Neural progenitor cell (in vitro differentiated cells): ENCODE measurements at regions not wholly inside any gene's neighbourhood (a gene's known extent, or its start where the extent isn't known, plus 50 kb on each side); places are given as distances from the start of the nearest gene placed in this dataset.

Source experiments
- DNase-seq: peaks from one replicate; pipeline ENCODE4 v3.0.0-alpha.2; 2016; ENCODE audit warnings: low spot score
- H2AFZ ChIP-seq: fragments of 200-600 bp; sonication (generic); replicated peaks from 2 replicates; pipeline ENCODE4 v1.6.1; 2016; ENCODE audit warnings: antibody characterized with exemption
- H3F3A ChIP-seq: fragments of 200-600 bp; sonication (generic); 2 replicates; pipeline ENCODE4 v1.6.1; 2016; ENCODE audit warnings: antibody characterized with exemption, low read depth
- H3K27ac ChIP-seq: fragments of 200-600 bp; sonication (generic); 2 replicates; pipeline ENCODE4 v1.5.1; 2016; ENCODE audit warnings: mild to moderate bottlenecking
- H3K27me3 ChIP-seq: fragments of 200-600 bp; sonication (generic); 2 replicates; pipeline ENCODE4 v1.6.1; 2016; ENCODE audit warnings: mild to moderate bottlenecking, moderate library complexity
- H3K36me3 ChIP-seq: fragments of 200-600 bp; sonication (generic); 2 replicates; pipeline ENCODE4 v1.5.1; 2016
- H3K4me1 ChIP-seq: fragments of 200-600 bp; sonication (generic); 2 replicates; pipeline ENCODE4 v1.6.1; 2016; ENCODE audit warnings: mixed run types
- H3K4me2 ChIP-seq: fragments of 200-600 bp; sonication (generic); 2 replicates; pipeline ENCODE4 v1.6.1; 2016
- H3K4me3 ChIP-seq: fragments of 200-600 bp; sonication (generic); 2 replicates; pipeline ENCODE4 v1.5.1; 2016
- H3K79me2 ChIP-seq: fragments of 200-600 bp; sonication (generic); 2 replicates; pipeline ENCODE4 v1.6.1; 2016; ENCODE audit warnings: low read depth
- H3K9ac ChIP-seq: fragments of 200-600 bp; sonication (generic); 2 replicates; pipeline ENCODE4 v1.6.1; 2016
- H3K9me3 ChIP-seq: fragments of 200-600 bp; sonication (generic); 2 replicates; pipeline ENCODE4 v1.5.1; 2016; ENCODE audit warnings: low read depth
- H4K20me1 ChIP-seq: fragments of 200-600 bp; sonication (generic); 2 replicates; pipeline ENCODE4 v1.6.1; 2016; ENCODE audit warnings: low read depth
- H3K27ac Mint-ChIP-seq: 3 replicates; pipeline ENCODE4 v1.8.0; 2021; ENCODE audit warnings: mixed read lengths
- H3K27me3 Mint-ChIP-seq: 2 replicates; pipeline ENCODE4 v1.8.0; 2022; ENCODE audit warnings: low read depth, mild to moderate bottlenecking, inconsistent platforms, moderate library complexity, mixed read lengths; ENCODE audit not compliant: insufficient read depth
- H3K36me3 Mint-ChIP-seq: 3 replicates; pipeline ENCODE4 v1.8.0; 2021; ENCODE audit warnings: mixed read lengths
- H3K4me1 Mint-ChIP-seq: 3 replicates; pipeline ENCODE4 v1.8.0; 2021; ENCODE audit warnings: mixed read lengths
- H3K4me3 Mint-ChIP-seq: 3 replicates; pipeline ENCODE4 v1.8.0; 2021; ENCODE audit warnings: mild to moderate bottlenecking, moderate library complexity, mixed read lengths
- H3K9me3 Mint-ChIP-seq: 3 replicates; pipeline ENCODE4 v1.8.0; 2020; ENCODE audit warnings: mixed read lengths
- EZH2 ChIP-seq: fragments of 200-600 bp; sonication (generic); IDR thresholded peaks from 2 replicates; pipeline ENCODE4 v1.6.1; 2017; ENCODE audit warnings: antibody characterized with exemption, mild to moderate bottlenecking, moderate library complexity
- EZH2phosphoT487 ChIP-seq: fragments of 200-600 bp; sonication (generic); IDR thresholded peaks from 2 replicates; pipeline ENCODE4 v1.6.1; 2017; ENCODE audit warnings: antibody characterized with exemption
- TF ChIP-seq, protein P1 (sequence below): fragments of 200-600 bp; sonication (generic); IDR thresholded peaks from 2 replicates; pipeline ENCODE4 v1.5.1; 2017; ENCODE audit warnings: antibody characterized with exemption, mild to moderate bottlenecking

- no peaks in the 10 kb centered on the region for H3K36me3 ChIP-seq
These were observed 112.7 kb downstream of the NCOR2 start for GRCh38 chr12:124454735-124455134.

DNA sequence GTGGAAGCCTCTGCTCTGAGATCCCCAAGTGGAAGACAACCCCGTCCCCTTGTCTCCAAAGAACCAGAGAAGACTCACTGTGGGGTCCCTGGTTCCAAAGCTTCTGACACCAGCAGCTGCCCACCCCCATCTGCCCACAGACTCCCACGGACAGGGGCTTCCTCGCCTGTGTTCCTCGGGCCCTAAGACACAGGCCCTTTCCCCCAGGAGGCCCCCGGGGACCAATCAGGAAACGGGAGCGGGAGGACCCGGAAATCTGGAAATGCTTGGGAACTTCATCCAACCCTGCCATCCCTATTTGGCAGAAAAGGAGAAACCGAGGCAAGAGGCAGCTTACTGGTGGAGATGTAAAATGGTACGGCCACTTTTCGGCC lies 113.1 kb downstream of the NCOR2 start:
- H3K4me3 Mint-ChIP-seq: no peak overlapping the region
- TF ChIP-seq, protein P1, sequence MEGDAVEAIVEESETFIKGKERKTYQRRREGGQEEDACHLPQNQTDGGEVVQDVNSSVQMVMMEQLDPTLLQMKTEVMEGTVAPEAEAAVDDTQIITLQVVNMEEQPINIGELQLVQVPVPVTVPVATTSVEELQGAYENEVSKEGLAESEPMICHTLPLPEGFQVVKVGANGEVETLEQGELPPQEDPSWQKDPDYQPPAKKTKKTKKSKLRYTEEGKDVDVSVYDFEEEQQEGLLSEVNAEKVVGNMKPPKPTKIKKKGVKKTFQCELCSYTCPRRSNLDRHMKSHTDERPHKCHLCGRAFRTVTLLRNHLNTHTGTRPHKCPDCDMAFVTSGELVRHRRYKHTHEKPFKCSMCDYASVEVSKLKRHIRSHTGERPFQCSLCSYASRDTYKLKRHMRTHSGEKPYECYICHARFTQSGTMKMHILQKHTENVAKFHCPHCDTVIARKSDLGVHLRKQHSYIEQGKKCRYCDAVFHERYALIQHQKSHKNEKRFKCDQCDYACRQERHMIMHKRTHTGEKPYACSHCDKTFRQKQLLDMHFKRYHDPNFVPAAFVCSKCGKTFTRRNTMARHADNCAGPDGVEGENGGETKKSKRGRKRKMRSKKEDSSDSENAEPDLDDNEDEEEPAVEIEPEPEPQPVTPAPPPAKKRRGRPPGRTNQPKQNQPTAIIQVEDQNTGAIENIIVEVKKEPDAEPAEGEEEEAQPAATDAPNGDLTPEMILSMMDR: no peak
- TF ChIP-seq EZH2: no peak
- no peak for TF ChIP-seq EZH2phosphoT487
- no peak overlapping the region for H3K9ac ChIP-seq
- peaks cover 34% of the 10 kb centered on the region for H3K4me1 Mint-ChIP-seq
- peaks cover 8% of the 10 kb centered on the region for H3K36me3 Mint-ChIP-seq
- no peaks in the 10 kb centered on the region for H3K79me2 ChIP-seq
- no peak overlapping the region for H3K27ac Mint-ChIP-seq
- H3K4me2 ChIP-seq: no peak overlapping the region
- H3K9me3 ChIP-seq: no peaks in the 10 kb centered on the region
- no peak overlapping the region for H3K27ac ChIP-seq
- H3K36me3 ChIP-seq: no peaks in the 10 kb centered on the region
- H3K4me3 ChIP-seq: no peak overlapping the region
- no peaks in the 10 kb centered on the region for H3F3A ChIP-seq
- no peaks in the 10 kb centered on the region for H3K9me3 Mint-ChIP-seq
- peaks cover 44% of the 10 kb centered on the region for H4K20me1 ChIP-seq
- DNase-seq: no peak
- H2AFZ ChIP-seq: no peak overlapping the region
- peaks cover 2% of the 10 kb centered on the region for H3K27me3 Mint-ChIP-seq
- H3K4me1 ChIP-seq: peaks cover 23% of the 10 kb centered on the region
- no peaks in the 10 kb centered on the region for H3K27me3 ChIP-seq

More at GRCh38 chr12:124454735-124455134, 112.7 kb downstream of the NCOR2 start:
- Histone ChIP-seq H3K9me3 (no peaks in the 10 kb centered on the region), H3F3A (no peaks in the 10 kb centered on the region), H3K4me3 (no peak overlapping the region), H3K4me1 (peaks cover 23% of the 10 kb centered on the region), H3K9ac (no peak overlapping the region), H2AFZ (no peak overlapping the region), H4K20me1 (peaks cover 43% of the 10 kb centered on the region), H3K79me2 (no peaks in the 10 kb centered on the region), H3K27ac (no peak overlapping the region), H3K4me2 (no peak overlapping the region), H3K27me3 (no peaks in the 10 kb centered on the region)
- DNase-seq: no peak
- peaks cover 3% of the 10 kb centered on the region for H3K27me3 Mint-ChIP-seq
- peaks cover 32% of the 10 kb centered on the region for H3K4me1 Mint-ChIP-seq
- TF ChIP-seq EZH2 (no peak), EZH2phosphoT487 (no peak)
- TF ChIP-seq, protein P1: no peak
- H3K9me3 Mint-ChIP-seq: no peaks in the 10 kb centered on the region
- H3K27ac Mint-ChIP-seq: peak overlapping the region; percentile 6
- H3K36me3 Mint-ChIP-seq: peaks cover 12% of the 10 kb centered on the region
- no peak overlapping the region for H3K4me3 Mint-ChIP-seq

DNA sequence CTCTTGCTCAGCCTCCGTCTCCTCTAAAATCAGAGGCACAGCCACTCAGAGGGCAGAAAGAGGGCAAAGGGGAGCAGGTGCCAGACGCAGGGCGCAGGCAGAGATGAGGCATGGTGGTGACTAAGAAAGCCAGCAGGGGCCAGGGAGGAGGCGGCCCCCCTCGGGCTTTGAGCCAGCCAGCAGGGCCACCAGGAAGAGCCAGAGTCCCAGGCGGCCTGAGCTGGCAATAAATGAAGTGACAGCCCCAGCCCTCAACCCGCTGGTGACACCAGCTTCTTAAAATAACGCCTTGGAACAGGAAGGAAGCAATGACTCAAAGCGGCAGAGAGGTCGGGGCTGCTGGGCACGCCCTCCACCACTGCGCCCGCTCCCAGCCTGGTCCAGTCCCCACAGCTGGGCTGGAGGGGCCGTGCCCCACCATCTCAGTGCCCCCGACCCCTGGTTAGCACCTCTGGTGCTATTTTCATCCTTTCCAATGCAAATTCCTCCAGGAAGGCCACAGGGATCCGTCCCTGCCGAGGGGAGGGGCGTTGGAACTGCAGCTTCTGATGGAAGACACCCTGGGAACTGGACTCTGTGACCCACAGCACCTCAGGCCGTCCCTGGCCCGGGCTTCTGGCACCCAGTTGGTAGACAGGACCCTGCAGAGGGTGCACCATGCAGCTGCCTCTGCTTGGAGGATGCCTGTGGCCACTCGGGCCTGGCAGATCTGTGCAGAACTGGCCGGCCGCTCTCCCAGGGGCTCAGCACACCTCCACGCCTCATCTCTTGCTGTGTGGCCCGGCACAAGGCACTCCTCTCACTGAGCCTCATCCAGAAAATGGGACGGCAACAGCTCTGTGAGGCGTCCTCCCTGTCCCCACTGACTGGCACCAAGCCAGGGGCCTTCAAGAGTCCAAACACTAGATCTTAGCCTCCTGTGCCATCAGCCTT lies 113.7 kb downstream of the NCOR2 start:
- Mint-ChIP-seq H3K9me3 (no peaks in the 10 kb centered on the region), H3K36me3 (peaks cover 12% of the 10 kb centered on the region), H3K4me3 (no peak overlapping the region), H3K27me3 (peaks cover 2% of the 10 kb centered on the region), H3K27ac (no peak overlapping the region), H3K4me1 (peaks cover 36% of the 10 kb centered on the region)
- Histone ChIP-seq H3K4me3 (no peak overlapping the region), H3K36me3 (no peaks in the 10 kb centered on the region), H4K20me1 (peaks cover 43% of the 10 kb centered on the region), H3K9ac (no peak overlapping the region), H3K9me3 (no peaks in the 10 kb centered on the region), H3K4me2 (no peak overlapping the region), H3K79me2 (no peaks in the 10 kb centered on the region), H2AFZ (no peak overlapping the region), H3K27me3 (no peaks in the 10 kb centered on the region), H3F3A (no peaks in the 10 kb centered on the region), H3K27ac (no peak overlapping the region), H3K4me1 (peaks cover 23% of the 10 kb centered on the region)
- TF ChIP-seq EZH2phosphoT487 (no peak), EZH2 (no peak)
- TF ChIP-seq, protein P1: no peak
- DNase-seq: no peak
